Stimulated activated naive CD4-positive, alpha-beta T cell treated with Interleukin-2 at 50 U/mL for 16 hours (primary cell): ENCODE measurements at regions not wholly inside any gene's neighbourhood (a gene's known extent, or its start where the extent isn't known, plus 50 kb on each side); places are given as distances from the start of the nearest gene placed in this dataset.

Experiments
- DNase-seq: peaks from one replicate; lab custom pipeline; 2025; lab: John Stamatoyannopoulos, UW

DNA sequence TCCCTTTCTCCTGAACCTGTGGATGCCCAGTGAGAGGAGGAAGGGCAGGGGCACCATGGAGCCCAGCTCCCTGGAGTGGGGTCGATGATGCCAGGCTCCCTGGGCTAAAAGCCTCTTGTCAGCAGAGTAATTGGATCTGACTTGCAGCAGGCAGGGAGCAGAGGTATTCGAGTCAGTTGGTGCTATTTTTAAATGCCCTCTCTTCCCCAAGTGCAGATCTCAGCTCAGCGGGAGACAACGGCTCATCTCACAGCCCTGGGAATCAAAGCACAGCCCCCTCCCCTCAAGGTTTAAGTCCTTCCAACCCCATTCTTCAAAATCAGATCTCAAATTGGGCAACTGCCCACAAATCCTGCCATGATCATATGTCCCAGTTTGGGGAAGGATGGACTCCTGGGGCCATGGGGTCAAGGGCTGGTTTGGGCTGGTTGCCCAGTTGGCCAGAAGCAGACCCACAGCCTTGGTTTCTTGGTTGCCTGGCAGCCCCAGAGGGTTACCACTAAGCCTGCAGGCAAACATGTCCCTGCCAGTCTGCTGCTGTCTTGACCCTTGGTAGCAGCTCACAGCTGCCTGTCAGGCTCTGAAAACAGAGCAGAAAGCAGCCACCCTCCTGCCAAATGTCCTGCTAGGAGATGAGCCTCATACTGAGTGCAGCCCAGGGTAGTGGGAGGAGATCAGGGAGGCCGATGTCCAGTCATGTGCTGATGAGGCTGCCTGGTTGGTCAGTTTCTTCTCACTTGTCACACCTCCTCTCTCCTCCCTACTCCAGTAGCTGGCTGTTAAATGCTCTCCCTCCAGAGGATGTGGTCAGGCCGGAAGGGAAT, 244.9 kb downstream of the LOXHD1 start:
- no peak for DNase-seq

DNA sequence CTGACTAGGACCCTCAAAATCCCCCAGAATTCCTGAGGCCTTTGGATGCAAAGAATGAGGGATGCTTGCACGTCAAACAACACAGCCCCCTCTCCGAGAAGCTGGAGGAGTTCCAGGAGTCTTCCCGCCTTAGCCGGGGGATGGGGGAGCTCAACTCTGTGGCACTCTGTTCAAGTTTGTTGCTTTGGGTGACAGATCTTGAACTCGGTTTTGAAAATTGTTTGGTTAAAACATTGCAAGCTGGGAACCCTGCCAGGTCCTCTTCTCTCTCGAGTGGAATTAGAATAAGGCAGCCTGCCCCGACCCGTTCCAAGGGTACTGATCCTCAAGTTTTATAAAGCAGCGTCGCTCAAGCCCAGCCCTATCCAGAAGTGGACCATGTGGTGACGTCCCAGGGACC, 244.1 kb downstream of the LOXHD1 start:
- DNase-seq: no peak

DNA sequence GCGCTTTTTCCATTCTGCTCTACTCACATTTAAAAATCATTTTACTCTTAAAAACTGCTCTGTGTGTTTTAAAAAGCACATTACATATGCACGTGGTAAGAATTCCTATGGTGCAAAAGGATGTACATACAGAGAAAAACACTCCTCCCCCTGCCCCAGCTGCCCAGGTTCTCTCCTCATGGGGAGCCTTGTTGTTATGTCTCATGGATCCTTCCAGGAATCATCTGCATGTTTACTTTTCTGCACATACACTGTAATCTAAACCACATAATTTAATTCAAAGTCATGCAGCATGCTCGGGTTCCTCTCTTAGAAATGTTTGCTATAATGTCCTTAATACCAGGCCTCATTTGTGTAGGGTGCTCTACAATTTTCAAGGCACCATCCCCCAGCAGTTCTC, 243.3 kb downstream of the LOXHD1 start:
- DNase-seq: no peak

DNA sequence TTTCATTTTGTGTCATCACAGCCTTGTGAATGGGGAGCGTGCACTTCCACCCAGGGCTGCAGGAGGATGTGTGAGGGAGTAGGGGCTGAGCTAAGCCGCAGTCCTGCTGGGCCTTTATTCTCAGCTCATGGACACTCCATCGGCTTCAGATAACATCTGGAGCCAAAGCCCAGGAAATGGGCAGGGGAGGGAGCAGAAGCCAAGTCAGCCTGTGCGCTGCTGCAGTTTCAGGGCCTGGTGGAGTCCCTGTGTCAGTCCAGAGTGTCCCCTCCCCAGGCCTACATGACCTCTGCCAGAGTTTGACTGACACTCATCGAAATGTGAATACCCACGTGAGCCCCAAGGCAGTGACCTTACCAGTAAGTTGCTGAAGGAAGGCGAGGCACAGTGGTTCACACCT, 242.2 kb downstream of the LOXHD1 start:
- no peak for DNase-seq

- DNase-seq: no peak
Observed at GRCh38 chr18:46415532-46416252, 241.3 kb downstream of the LOXHD1 start.

GRCh38 chr18:46416706-46417638, 240.0 kb downstream of the LOXHD1 start:
- DNase-seq: no peak

GRCh38 chr18:46418663-46419260, 238.3 kb downstream of the LOXHD1 start:
- no peak for DNase-seq

DNA sequence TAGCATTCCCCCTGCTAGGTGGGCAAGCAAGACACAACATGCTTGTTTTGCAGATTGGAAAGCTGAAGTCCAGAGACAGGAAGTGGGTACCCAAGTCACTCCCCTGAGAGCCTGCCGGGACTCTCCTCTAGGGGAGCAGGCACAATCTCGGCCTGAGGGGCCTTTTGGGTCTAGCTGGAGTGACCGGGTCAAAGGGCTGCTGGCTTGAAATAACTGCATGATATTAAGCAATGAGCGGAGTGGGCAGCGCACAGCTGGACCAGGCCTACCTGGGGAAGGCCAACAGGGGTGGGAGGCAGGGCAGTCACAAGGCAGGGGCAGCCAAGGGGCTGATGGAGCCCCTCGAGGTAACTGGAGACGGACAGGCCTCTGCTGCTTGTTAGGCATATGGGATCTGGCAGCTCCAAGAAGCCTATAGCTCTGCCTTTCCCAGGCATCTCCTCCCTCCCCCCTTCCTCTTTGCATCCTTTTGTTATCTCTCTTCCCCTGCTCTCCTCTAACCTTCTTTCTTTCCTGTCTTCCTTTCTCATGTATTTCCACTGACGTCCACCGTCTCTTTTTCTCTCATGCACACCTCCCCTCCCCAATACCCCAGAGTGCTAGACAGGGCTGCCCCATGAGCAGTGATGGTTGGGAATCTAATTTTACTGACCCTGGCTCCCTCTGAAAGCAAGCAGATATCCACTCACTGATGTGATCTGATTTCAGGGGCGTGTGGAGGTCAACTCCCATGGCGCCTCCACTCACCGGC, 237.5 kb downstream of the LOXHD1 start:
- no peak for DNase-seq

DNA sequence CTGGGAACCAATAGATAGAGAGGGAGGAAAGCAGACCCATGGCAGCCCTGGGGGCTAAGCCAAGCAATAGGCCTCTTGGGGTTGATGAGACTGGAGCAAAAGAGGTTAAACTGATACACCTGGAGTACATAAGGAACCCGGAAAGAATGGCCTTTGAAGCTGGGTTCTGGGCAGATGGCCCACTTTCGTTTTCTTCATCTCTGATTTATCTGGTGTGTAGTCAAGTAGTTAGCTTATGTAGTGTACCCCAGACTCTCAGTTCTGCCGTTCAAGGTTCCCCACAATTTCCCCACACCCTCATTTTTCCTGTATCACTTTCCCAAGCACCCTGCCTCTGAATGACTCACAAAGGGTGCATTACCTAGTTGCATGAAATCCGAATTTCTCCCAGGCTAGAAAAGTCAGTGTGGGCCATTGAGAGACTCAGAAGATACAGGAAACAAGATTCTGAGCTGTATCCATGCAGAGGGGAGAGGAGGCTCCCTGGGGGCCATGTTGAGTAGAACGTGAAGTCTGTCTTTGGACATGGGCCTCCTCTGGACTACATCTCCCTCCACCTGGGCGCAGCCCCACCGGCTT, 235.0 kb downstream of the LOXHD1 start:
- DNase-seq: no peak

DNA sequence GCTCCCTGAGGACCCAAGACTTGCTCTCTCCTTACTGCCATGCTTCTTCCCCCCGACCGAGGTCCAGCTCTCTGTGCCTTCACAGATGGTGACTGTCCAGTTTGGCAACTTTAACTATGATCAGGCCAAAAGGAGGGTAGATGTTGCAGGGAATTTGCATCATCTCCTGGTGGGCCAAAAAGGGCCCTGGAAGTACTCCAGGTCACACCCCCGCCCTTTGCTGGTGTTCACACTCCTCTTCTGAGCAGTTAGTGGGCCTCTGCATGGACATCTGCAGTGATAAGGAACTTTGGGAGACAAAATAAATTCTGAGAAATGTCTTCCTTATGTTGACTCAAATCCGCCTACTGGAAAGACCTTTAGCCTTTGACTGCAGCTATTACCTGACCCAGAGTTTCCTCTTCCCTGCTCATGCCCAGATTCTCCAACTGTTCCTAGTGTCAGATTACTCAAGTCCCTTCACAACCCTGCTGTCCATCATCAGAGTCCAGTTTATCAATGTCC, 234.4 kb downstream of the LOXHD1 start:
- no peak for DNase-seq

GRCh38 chr18:46423226-46423805, 233.7 kb downstream of the LOXHD1 start:
- DNase-seq: no peak

GRCh38 chr18:46424898-46425297, 232.1 kb downstream of the LOXHD1 start:
- DNase-seq: no peak

DNA sequence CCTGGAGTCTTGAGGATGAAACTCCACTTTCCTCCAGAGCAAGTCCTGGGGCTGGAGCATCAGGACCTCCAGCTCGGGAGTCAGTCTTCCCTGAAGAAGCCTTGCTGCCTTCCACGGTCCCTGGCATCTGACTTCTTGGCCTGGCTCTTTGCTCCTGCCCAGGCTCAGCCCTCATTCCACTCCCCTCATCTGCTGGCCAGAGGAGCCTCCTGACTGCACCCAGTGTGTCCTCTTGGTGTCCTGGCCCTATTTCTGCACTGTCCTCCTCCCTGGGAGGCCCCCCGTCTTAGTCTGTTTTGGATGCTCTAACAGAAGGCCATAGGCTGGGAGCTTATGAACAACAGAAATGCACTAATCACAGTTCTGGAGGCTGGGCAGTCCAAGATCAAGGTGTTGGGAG, 231.5 kb downstream of the LOXHD1 start:
- no peak for DNase-seq

DNA sequence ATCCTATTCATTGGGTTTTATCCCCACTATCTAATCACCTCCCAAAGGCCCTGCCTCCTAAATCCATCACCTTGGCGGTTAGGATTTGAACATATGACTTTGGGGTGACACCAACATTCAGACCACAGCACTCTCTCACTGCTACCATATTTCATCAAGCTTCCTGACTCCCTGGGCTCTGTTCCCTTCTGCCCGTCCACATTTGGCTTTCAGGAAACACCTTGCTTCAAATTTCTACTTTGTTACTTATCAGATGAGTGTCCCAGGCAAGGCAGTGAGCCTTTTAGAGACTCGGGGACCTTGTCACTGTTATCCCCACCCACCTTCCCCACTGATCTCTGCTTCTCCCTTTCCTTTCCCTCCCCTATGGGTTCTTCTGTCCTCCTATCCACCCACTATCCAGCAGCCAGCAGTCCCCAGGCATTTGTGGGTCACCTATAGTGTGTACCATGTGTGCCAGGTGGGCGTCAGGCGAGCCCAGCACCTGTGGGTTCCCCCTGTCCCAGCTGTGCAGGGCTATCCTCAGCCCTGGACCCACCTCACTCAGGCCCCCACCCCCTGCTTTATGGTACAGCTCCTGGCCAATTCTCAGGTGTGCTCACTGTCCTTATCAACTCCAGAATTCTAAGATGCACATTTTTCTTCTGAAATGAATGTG, 230.9 kb downstream of the LOXHD1 start:
- no peak for DNase-seq

DNA sequence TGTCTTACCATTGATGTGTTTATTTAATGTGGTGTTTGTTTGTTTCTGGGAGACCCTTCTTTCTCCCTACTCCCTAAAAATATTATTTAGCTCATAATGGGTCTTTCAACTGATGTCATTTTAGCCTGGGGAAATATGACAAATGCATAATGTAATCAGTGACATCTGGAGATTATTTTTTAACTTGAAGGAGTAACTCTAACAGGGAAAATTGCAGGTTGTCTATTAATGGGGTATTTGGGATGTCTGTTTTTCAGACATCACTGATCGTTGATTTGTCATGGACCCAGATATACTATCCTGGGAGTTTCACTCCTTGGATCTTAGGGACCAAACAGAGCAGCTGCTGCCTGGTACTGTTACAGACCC, 230.4 kb downstream of the LOXHD1 start:
- no peak for DNase-seq
